ENCODE measurements at regions not wholly inside any gene's neighbourhood (a gene's known extent, or its start where the extent isn't known, plus 50 kb on each side); places are given as distances from the start of the nearest gene placed in this dataset.
"Not testable (repeated sequence)": the region's sequence is repeated elsewhere in the genome, so short reads cannot be mapped to it uniquely, and the experiment has no call there.

DNA sequence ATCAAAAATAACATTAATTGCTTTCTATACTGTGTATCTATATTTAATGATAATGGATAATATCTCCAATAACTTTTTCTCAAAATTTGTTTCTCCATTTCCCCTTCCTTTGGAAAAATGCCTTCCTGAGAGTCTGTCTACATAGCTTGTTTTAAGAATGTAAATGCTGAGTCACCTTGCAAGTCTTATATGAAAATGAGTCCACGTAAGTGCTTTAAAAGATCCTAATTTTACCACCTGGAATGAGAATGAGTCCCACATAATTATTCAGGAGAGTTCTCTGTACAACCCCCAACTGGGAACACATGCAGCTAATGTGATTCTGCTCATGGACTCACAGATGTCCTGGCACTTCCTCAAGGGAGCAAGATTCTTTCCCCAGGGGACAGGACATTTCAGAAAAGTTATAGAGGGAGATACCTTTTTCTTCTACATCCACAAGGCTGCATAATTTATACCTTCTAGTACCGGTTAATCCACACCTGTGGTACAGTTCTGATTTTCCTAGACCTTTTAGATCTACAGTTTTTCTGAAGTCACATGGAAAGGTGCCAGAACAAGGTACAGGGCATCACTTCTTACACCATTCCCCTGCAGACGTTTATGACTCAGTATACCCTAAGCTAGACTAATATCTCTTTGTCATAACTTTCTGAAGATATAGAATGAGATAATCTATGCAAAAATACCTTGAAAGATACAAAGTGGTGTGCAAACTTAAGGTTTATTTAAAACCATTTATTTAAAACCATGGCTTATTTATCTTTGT, 314.1 kb downstream of the CETN3 start:
- no peak for DNase-seq (ENCODE audit: low read depth)
- no peak overlapping the region for H3K4me3 ChIP-seq (ENCODE audit: low read depth, low read length)

DNA sequence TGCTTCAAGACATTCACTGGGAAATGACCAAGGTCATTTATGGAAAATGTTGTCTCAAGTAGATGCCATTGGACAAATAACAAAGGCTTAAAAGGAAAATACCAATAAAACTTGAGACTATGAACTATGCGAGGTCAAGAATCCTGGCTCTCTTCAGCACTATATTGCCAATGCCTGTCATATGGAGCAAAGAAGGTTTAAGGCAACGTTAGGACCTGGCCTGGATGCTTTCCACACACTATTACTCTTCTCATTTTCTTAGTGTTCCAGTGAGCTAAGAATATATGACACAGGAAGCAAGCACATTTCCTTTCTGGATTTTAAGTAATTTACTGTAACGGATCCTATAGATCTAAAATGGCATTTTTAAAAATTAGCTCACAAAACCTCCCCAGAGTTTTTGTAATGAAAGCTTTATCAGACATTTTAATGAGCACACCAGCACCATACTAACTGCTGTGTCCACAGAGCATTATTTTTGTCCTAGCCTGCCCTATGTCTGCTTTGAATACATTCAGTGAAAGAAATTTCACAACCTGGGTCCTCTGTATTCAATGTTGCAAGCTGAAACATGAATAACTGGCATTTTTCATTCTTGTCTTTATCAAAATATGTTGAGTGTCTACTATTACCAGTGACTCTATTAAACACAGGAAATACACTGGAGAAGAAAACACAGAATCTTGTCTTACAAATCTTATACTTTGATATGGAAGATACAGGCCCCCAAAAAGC, 315.6 kb downstream of the CETN3 start:
- DNase-seq (ENCODE audit: low read depth) = no peak
- H3K4me3 ChIP-seq (ENCODE audit: low read depth, low read length) = no peak overlapping the region

DNA sequence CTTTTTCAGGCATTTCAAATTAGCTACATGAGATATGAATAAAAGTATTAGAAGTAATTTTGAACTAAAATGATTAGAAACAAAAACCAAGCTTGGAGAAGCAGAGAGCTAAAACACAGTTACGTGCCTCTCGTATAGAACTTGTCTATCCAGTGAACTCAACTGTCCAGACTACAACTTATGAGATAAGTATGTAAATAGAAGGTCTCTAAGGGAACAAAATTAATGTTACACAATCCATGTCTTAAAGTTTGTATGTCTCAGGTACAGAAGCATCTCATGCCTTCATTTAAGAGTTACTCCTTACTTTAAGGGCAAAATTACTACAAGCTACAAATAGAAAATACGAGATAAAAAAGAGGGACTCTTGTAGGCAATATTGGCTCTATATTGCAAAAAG, 316.8 kb downstream of the CETN3 start:
- H3K4me3 ChIP-seq (ENCODE audit: low read depth, low read length) = no peak overlapping the region
- DNase-seq (ENCODE audit: low read depth) = no peak

DNA sequence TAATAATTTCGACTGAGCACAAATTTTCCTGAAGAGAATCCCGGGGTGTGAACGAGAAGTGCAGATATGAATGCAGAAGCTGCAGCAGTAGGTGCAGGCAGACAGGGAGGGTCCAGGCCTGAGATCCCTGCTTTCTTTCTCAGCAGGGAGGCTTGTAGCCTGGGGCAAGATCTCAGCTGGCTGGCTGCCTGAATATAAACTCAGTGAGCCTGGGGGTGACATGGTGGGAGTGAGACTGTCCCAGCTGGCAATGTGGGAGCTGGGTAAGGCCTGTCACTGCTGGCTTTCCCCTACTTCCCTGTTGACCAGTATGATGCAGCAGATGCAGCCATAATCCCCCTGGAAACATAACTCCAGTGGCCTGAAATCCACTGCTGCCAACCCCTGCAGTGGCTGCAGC, 325.2 kb downstream of the CETN3 start:
- H3K4me3 ChIP-seq (ENCODE audit: low read depth, low read length) = no peak overlapping the region
- no peak for DNase-seq (ENCODE audit: low read depth)

DNA sequence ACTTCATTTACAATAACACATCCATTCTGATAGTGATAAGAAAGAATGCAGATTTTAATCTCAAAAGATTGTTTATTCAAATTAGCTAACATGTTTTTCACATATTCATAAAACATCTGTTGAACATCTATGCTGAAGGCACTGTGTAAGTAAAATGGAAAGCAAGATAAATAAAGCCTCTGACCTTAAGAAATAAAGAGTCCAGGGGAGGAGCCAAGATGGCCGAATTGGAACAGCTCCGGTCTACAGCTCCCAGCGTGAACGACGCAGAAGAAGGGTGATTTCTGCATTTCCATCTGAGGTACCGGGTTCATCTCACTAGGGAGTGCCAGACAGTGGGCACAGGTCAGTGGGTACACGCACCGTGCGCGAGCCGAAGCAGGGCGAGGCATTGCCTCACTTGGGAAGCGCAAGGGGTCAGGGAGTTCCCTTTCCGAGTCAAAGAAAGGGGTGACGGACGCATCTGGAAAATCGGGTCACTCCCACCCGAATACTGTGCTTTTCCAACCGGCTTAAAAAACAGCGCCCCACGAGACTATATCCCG, 336.5 kb downstream of the CETN3 start:
- H3K4me3 ChIP-seq (ENCODE audit: low read depth, low read length); DNase-seq (ENCODE audit: low read depth): not testable (repeated sequence)

DNA sequence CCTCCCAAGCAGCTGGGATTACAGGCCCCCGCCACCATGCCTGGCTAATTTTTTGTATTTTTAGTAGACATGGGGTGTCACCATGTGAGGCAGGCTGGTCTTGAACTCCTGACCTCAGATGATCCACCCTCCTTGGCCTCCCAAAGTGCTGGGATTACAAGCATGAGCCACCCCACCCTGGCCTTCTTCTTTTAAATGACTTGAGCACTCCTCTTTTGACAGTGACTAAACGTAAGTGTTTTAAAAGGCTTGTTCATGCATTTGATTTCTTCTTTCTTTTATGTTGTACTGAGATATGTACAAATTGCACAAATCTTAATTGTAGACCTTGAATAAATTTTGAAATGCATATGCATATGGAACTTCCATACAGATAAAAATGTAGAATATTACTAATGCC, 337.9 kb downstream of the CETN3 start:
- DNase-seq (ENCODE audit: low read depth) = no peak
- H3K4me3 ChIP-seq (ENCODE audit: low read depth, low read length) = no peak overlapping the region

DNA sequence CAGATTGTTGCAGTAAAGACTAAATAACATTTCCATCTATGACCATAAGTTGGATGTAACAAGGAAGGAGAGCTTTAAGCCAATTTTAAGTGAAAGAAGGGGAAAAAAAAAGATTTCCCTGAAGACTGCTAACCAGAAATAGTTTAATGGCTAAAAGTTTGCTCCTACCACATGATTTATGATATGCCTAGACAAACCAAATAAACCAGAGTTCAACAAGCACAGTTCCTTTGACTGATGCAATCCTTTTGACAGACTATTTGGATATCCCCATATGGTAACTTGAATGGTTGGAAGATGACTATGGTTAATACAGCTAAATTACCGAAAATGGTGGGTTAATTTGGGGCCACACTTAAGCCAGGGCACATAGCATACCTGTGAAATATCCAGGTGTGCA, 338.5 kb downstream of the CETN3 start:
- DNase-seq (ENCODE audit: low read depth) = no peak

DNA sequence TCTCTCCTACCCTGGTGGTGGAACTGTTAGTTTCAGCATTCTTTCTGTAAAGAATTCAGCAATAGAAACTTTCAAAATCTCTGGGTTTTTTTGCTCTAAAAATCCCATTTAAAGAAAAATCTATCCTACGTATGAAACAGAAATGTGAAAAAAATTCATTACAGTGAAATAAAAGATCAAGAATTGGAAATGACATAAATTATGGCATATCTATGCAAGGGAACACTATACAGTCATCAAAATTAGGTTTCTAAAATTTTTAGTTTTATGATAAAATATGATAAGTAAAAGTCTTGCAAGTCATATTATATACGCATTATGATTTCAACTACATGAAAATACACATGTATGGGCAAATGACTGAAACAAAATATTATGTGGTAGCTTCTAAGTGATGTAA, 342.6 kb downstream of the CETN3 start:
- no peak for DNase-seq (ENCODE audit: low read depth)
- no peak overlapping the region for H3K4me3 ChIP-seq (ENCODE audit: low read depth, low read length)

More for the DNA sequence above, 338.5 kb downstream of the CETN3 start:
- no peak overlapping the region for H3K4me3 ChIP-seq (ENCODE audit: low read depth, low read length)

DNA sequence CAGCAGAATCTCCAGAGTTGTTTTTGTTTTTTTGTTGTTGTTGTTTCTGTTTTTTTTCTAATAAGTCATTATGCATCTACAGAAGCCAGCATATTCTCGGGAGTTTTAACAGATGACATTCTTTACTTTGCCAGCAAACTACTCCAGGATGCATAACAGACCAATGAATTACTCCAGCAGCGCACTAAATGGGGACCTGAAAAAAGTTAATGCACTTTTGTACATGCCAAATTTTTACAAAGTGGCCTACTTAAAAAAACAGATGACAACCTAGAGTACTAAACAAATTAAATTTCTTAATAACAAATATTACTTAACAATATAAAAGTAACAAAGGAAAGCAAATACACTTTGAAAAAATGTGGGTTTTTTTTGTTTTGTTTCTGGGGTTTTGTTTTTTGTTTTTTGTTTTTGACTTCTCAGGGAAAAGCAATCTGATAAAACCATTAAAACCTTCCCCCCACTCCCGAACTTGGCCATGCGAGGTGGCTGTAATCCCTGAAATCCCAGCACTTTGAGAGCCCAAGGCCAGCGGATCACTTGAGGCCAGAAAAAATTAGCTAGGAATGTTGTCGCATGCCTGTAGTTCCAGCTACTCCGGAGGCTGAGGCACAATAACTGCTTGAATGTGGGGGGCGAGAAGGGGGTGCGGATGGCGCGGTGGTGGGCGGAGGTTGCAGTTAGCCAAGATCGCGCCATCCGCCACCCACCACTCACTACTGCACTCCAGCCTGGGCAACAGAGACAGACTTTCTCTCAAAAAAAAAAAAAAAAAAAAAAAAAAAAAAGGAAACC, 352.4 kb downstream of the CETN3 start:
- DNase-seq (ENCODE audit: low read depth) = no peak
- H3K4me3 ChIP-seq (ENCODE audit: low read depth, low read length) = no peak overlapping the region

DNA sequence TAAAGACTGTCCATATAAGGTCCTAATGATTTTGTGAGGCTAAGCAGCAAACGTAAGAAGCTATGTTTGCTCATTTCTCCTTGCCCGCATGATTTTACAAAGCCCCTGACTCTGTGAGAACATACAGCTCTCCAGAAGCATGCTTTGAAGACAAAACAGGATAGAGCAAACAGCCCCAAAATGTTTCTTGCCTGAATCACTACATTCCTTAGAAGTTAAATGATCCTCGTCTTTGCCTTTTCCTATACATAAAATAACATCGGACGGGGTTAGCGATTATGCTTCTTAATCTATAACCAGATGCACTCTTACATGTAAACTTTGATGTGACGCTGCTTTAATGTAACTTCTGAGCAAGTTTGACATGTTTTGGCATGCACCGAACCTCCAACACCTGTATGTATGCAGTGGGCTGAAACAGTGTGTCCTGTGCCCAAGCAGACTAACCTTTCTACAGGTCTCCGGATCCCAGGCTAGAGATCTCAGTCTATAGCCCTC, 353.7 kb downstream of the CETN3 start:
- DNase-seq (ENCODE audit: low read depth) = peak; percentile 70

DNA sequence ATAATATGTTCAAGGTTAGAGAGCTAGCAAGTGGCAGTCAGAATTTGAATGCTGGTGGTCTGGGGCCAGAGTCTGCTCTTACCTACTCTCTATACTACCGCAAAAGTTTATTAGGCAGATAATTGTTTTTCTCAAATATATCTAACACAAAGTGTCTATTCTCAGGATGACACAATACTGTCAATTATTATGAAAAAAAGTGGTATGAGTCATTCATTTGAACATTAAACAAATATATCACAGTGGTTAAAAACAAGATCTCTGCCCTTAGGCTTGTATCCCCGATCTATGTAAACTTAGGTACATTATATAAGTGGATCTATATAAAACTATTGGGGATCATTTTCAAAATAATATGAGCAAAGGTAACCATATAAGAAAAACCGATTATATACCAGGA, 354.9 kb downstream of the CETN3 start:
- no peak for DNase-seq (ENCODE audit: low read depth)
- H3K4me3 ChIP-seq (ENCODE audit: low read depth, low read length) = no peak overlapping the region

More for the DNA sequence above, 353.7 kb downstream of the CETN3 start:
- no peak overlapping the region for H3K4me3 ChIP-seq (ENCODE audit: low read depth, low read length)

DNA sequence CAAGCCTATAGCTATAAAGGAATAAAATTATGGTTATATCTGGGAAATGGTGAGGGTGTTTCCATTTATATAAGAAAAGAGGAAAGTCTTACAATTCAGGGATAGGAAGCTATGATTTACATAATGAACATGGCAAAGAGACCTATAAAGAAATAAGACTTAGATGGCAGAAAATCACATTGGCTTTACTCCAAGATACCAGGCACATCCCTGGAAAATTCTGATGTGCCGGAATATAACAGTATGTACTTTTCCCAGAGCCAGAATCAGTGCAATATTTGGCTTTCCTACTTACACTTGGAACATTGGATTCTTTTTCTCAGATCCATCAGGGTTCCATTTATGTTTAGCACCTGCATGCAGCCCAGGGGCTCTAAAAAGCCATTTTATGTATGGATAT, 357.8 kb downstream of the CETN3 start:
- no peak overlapping the region for H3K4me3 ChIP-seq (ENCODE audit: low read depth, low read length)

DNA sequence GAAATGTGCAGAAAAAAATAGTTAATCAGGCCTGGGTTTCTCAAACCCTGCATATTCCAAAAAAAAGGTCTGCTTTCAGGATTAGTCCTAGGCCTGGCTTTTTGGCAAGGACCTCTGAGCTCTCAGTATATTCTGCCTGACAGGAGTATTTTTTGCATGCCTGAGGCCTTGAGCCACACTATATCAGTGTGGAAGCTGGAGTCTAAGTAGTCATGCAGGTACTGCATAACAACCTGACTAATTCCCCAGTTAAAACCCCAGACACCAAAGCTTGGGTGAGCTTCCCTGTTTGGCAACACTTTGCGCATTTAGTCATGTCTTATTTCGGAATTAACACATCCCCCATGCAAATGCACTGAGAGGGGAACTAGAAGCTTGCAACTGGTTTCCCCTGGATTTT, 359.5 kb downstream of the CETN3 start:
- no peak overlapping the region for H3K4me3 ChIP-seq (ENCODE audit: low read depth, low read length)
- DNase-seq (ENCODE audit: low read depth) = no peak

More for the DNA sequence above, 357.8 kb downstream of the CETN3 start:
- no peak for DNase-seq (ENCODE audit: low read depth)

DNA sequence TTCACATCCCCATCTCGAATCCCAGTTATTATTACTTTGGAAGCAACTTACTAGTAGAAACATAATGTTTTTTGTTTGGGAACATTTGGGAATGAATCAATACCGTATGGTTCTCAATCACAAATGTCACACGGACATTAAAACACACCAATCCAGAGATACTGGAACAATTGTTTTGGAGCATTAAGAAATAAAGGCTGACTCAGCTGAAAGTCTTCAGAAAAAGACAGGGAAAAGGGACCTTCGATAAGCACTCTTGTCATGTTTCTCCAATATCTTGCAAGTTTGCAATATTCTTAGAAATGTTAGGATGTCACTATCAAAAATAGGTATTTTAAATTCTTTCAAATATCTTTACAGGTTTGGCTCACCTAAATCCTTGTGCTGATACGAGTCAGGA, 362.4 kb downstream of the CETN3 start:
- no peak overlapping the region for H3K4me3 ChIP-seq (ENCODE audit: low read depth, low read length)
- no peak for DNase-seq (ENCODE audit: low read depth)

DNA sequence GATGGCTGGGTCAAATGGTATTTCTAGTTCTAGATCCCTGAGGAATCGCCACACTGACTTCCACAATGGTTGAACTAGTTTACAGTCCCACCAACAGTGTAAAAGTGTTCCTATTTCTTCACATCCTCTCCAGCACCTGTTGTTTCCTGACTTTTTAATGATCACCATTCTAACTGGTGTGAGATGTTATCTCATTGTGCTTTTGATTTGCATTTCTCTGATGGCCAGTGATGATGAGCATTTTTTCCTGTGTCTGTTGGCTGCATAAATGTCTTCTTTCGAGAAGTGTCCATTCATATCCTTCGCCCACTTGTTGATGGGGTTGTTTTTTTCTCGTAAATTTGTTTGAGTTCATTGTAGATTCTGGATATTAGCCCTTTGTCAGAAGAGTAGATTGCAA, 369.5 kb downstream of the CETN3 start:
- not testable (repeated sequence) for DNase-seq (ENCODE audit: low read depth); H3K4me3 ChIP-seq (ENCODE audit: low read depth, low read length)

DNA sequence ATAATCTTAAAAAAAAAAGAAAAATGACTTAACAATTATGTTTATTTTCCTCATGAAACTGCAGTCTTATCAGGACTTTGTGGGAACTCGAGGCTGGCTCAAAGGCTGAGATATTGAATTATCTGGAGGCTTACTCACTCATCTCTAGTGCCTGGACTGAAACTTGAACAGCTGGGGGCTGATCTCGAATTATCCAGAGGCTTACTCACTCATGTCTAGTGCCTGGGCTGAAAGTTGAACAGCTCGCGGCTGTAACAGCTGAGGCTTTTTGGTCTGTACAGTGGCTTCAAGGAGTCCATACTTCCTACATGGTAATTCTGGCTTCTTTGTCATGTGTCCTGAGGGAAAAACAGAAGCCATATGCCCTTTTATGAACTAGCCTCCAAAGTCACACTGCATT, 371.9 kb downstream of the CETN3 start:
- H3K4me3 ChIP-seq (ENCODE audit: low read depth, low read length) = no peak overlapping the region
- no peak for DNase-seq (ENCODE audit: low read depth)

DNA sequence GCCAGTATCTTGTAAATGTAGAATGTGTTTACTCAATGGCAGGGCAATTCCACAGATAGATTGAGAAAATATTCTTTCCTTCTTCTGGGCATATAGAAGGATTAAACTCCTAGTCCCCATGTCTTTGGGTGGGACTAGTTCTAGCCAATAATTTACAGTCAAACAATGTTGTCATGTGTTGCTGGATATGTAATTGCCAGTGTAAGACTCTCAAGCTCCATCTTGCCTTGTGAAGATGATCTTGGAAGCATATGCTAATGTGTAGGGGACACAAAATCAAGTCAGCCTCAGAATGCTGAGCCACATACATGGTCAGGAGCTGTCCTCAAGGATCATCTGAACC, 386.9 kb downstream of the CETN3 start:
- no peak overlapping the region for H3K4me3 ChIP-seq (ENCODE audit: low read depth, low read length)
- DNase-seq (ENCODE audit: low read depth) = no peak

DNA sequence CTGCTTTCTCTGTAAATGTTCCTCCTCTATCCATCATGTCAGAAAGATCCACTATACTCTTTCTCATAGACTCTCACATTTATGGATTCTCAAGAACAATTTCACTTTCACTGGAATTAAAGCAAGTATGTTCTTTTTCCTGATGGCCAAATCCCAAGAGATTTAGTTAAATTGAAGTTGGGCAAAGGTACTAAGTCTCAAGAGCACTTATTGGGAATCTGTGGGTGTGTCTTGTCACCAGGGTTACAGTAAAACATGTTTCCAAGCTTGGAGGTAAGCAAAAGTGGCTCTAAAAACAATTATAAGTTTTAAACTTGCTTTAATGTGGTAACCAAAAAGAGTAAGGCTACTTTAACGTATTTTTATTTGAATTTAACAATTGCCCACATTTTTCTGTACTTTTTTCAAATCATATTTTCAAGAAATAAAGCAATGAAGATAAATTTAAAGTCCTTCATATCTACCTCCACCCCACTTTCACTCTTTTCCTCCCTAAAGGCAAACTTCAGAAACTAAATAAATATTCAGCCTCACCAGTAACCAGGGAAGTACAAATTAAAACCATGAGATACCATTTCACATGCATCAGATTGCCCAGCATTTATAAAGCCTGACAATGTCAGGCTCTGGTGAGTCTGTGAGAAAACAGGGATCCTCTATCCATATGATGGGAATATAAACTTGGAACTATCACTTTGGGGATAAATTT, 387.4 kb downstream of the CETN3 start:
- H3K4me3 ChIP-seq (ENCODE audit: low read depth, low read length) = no peak overlapping the region
- no peak for DNase-seq (ENCODE audit: low read depth)
